HCT116 (cell line): ENCODE measurements at regions not wholly inside any gene's neighbourhood (a gene's known extent, or its start where the extent isn't known, plus 50 kb on each side); places are given as distances from the start of the nearest gene placed in this dataset.

ENCODE experiments used
- ATAC-seq: fragments of 200-7000 bp; cut with Tn5 transposase; 2 replicates; pipeline ENCODE4 v1.9.1; 2020; ENCODE audit warnings: mild to moderate bottlenecking, moderate library complexity
- BruUV-seq: library from RNA; stranded (reverse); fragments of 400-500 nt; replicated peaks from 2 replicates; lab custom pipeline; 2021; lab: Mats Ljungman, UMichigan
- CTCF ChIA-PET: fragments of 300-600 bp; sonication (Branson Sonifier 250); formaldehyde crosslinking; loops from one replicate; lab custom pipeline; 2021; ENCODE audit warnings: antibody characterized with exemption; lab: Charles Lee
- POLR2A ChIA-PET: fragments of 300-600, 350-600 bp; sonication (Branson Sonifier 250); formaldehyde crosslinking; loops from one replicate; lab custom pipeline; 2021; ENCODE audit warnings: antibody characterized with exemption; lab: Charles Lee
- RAD21 ChIA-PET, 2 experiments: fragments of 300-600 bp; sonication (Branson Sonifier 250); formaldehyde crosslinking; loops; one replicate each; lab custom pipeline; 2023; ENCODE audit warnings: low total read pairs in 2 of 2; ENCODE audit not compliant: uncharacterized antibody in 2 of 2, unreplicated experiment in 2 of 2, low non-redundant PET in 1 of 2; lab: Charles Lee
- DNase-seq: peaks from one replicate; pipeline ENCODE4 v3.0.0-alpha.2; 2010; ENCODE audit warnings: low read depth, low spot score
- H2AFZ ChIP-seq: fragments of 200-600 bp; shearing (Covaris generic), sonication (generic); 2 replicates; pipeline ENCODE4 v1.6.1; 2017; ENCODE audit warnings: low read depth, mixed run types, mixed read lengths, antibody characterized with exemption, low read length; ENCODE audit not compliant: poor library complexity, severe bottlenecking
- H3K27ac ChIP-seq: 2 replicates; pipeline ENCODE4 v1.5.1; 2012; ENCODE audit warnings: low read depth, low read length
- H3K27me3 ChIP-seq: fragments of 200-600 bp; sonication (generic); 2 replicates; pipeline ENCODE4 v1.6.1; 2016; ENCODE audit warnings: mixed run types, low read length, mixed read lengths; ENCODE audit not compliant: insufficient read depth
- H3K36me3 ChIP-seq, 2 experiments: fragments of 200-500 bp in 1 of 2; fragments of 200-600 bp in 1 of 2; sonication (Bioruptor generic) in 1 of 2; sonication (generic) in 1 of 2; 2 replicates each; pipeline versions ENCODE4 v1.5.1 to v1.6.1; 2014 to 2016; ENCODE audit warnings: low read length in 2 of 2, inconsistent platforms in 1 of 2, mixed read lengths in 1 of 2, mixed run types in 1 of 2; ENCODE audit not compliant: insufficient read depth in 2 of 2, control insufficient read depth in 1 of 2
- H3K4me1 ChIP-seq, 2 experiments: fragments of 200-600 bp in 1 of 2; sonication (generic) in 1 of 2; 2 replicates each; pipeline versions ENCODE4 v1.5.1 to v1.6.1; 2012 to 2017; ENCODE audit warnings: low read length in 2 of 2, inconsistent platforms in 1 of 2, mild to moderate bottlenecking in 1 of 2, mixed read lengths in 1 of 2, mixed run types in 1 of 2, moderate library complexity in 1 of 2; ENCODE audit not compliant: insufficient read depth in 2 of 2, control insufficient read depth in 1 of 2
- H3K4me2 ChIP-seq: fragments of 200-600 bp; sonication (generic); 2 replicates; pipeline ENCODE4 v1.6.1; 2017; ENCODE audit warnings: mixed run types, low read length, mixed read lengths
- H3K4me3 ChIP-seq, 2 experiments: fragments of 200-600 bp in 1 of 2; sonication (generic) in 1 of 2; replicated peaks in 1 of 2; 2 replicates each; pipeline ENCODE4 v1.5.1; 2011 to 2016; ENCODE audit warnings: low read length in 2 of 2, control low read depth in 1 of 2, low read depth in 1 of 2, mild to moderate bottlenecking in 1 of 2, mixed read lengths in 1 of 2, mixed run types in 1 of 2
- H3K79me2 ChIP-seq: fragments of 200-600 bp; sonication (generic); 2 replicates; pipeline ENCODE4 v1.6.1; 2017; ENCODE audit warnings: mild to moderate bottlenecking, mixed run types, low read length, moderate library complexity, mixed read lengths; ENCODE audit not compliant: insufficient read depth
- H3K9ac ChIP-seq: fragments of 200-600 bp; sonication (generic); 2 replicates; pipeline ENCODE4 v1.6.1; 2016; ENCODE audit warnings: low read length, mixed read lengths
- H3K9me2 ChIP-seq: fragments of 200-600 bp; sonication (generic), shearing (Covaris generic); 2 replicates; pipeline ENCODE4 v1.6.1; 2017; ENCODE audit warnings: mixed run types, mild to moderate bottlenecking, moderate library complexity; ENCODE audit not compliant: insufficient read depth
- H3K9me3 ChIP-seq, 2 experiments: fragments of 200-500 bp in 1 of 2; fragments of 200-600 bp in 1 of 2; sonication (Bioruptor generic) in 1 of 2; sonication (generic) in 1 of 2; 2 replicates each; pipeline ENCODE4 v1.6.1; 2014 to 2017; ENCODE audit warnings: low read length in 2 of 2, mixed read lengths in 2 of 2, inconsistent platforms in 1 of 2, low read depth in 1 of 2, mild to moderate bottlenecking in 1 of 2, mixed run types in 1 of 2, moderate library complexity in 1 of 2; ENCODE audit not compliant: control insufficient read depth in 1 of 2, insufficient read depth in 1 of 2
- H4K20me1 ChIP-seq: fragments of 200-600 bp; sonication (generic), shearing (Covaris generic); 2 replicates; pipeline ENCODE4 v1.6.1; 2017; ENCODE audit warnings: mixed run types, mild to moderate bottlenecking, moderate library complexity; ENCODE audit not compliant: insufficient read depth
- CBX3 ChIP-seq: IDR thresholded peaks from 2 replicates; pipeline ENCODE4 v1.6.1; 2012; ENCODE audit warnings: low read depth
- CEBPB ChIP-seq: IDR thresholded peaks from 2 replicates; pipeline ENCODE4 v1.6.1; 2012; ENCODE audit warnings: low read depth
- CTCF ChIP-seq, 3 experiments: fragments of 200-600 bp in 1 of 3; sonication (generic) in 1 of 3; IDR thresholded peaks in 2 of 3; conservative IDR thresholded peaks in 1 of 3; 2 replicates each; pipeline ENCODE4 v1.5.1; 2012 to 2017; ENCODE audit warnings: low read depth in 2 of 3, low read length in 2 of 3, antibody characterized with exemption in 1 of 3, borderline replicate concordance in 1 of 3, control low read depth in 1 of 3, mild to moderate bottlenecking in 1 of 3, mixed read lengths in 1 of 3, mixed run types in 1 of 3, moderate library complexity in 1 of 3; ENCODE audit not compliant: insufficient read depth in 1 of 3
- EGR1 ChIP-seq: IDR thresholded peaks from 2 replicates; pipeline ENCODE4 v1.6.1; 2012; ENCODE audit warnings: low read depth
- ELF1 ChIP-seq: IDR thresholded peaks from 2 replicates; pipeline ENCODE4 v1.6.1; 2012; ENCODE audit warnings: low read depth, borderline replicate concordance
- EZH2 ChIP-seq: fragments of 200-600 bp; sonication (generic); IDR thresholded peaks from 2 replicates; pipeline ENCODE4 v1.6.1; 2017; ENCODE audit warnings: antibody characterized with exemption, mixed run types
- EZH2phosphoT487 ChIP-seq: fragments of 200-600 bp; IDR thresholded peaks from 2 replicates; pipeline ENCODE4 v1.6.1; 2018; ENCODE audit warnings: antibody characterized with exemption, borderline replicate concordance
- JUND ChIP-seq: IDR thresholded peaks from 2 replicates; pipeline ENCODE4 v1.6.1; 2012
- MAX ChIP-seq: IDR thresholded peaks from 2 replicates; pipeline ENCODE4 v1.6.1; 2012
- POLR2AphosphoS5 ChIP-seq: IDR thresholded peaks from 2 replicates; pipeline ENCODE4 v1.6.1; 2011; ENCODE audit warnings: mild to moderate bottlenecking, low read depth, low read length, moderate library complexity
- RAD21 ChIP-seq: IDR thresholded peaks from 2 replicates; pipeline ENCODE4 v1.6.1; 2012; ENCODE audit warnings: low read depth, mild to moderate bottlenecking
- SP1 ChIP-seq: IDR thresholded peaks from 2 replicates; pipeline ENCODE4 v1.6.1; 2012; ENCODE audit warnings: low read depth
- SRF ChIP-seq: IDR thresholded peaks from 2 replicates; pipeline ENCODE4 v1.6.1; 2012; ENCODE audit warnings: low read depth
- TCF7L2 ChIP-seq: IDR thresholded peaks from 2 replicates; pipeline ENCODE4 v1.7.0; 2011; ENCODE audit warnings: borderline replicate concordance, inconsistent platforms; ENCODE audit not compliant: insufficient read depth, insufficient read length; ENCODE audit errors: extremely low read depth
- YY1 ChIP-seq: IDR thresholded peaks from 2 replicates; pipeline ENCODE4 v1.6.1; 2011; ENCODE audit warnings: low read length, low read depth, moderate library complexity, mild to moderate bottlenecking; ENCODE audit not compliant: insufficient replicate concordance; ENCODE audit errors: extremely low read depth
- ZFX ChIP-seq: fragments of 450-650 bp; IDR thresholded peaks from 2 replicates; pipeline ENCODE4 v1.6.1; 2017
- ZNF274 ChIP-seq: fragments of 200-500 bp; sonication (Bioruptor generic); IDR thresholded peaks from 2 replicates; pipeline ENCODE4 v1.6.1; 2014; ENCODE audit warnings: mild to moderate bottlenecking, low read depth, low read length, inconsistent platforms
- intact Hi-C: fragments of 100-400 bp; cut with micrococcal nuclease; formaldehyde crosslinking; loops from 2 replicates; pipeline ENCODE4 v1.10.0; 2022
- TF ChIP-seq, protein P1 (sequence below): IDR thresholded peaks from 2 replicates; pipeline ENCODE4 v1.6.1; 2012; ENCODE audit warnings: low read depth
- TF ChIP-seq, protein P2 (sequence below): IDR thresholded peaks from 2 replicates; pipeline ENCODE4 v1.6.1; 2011; ENCODE audit warnings: mild to moderate bottlenecking, low read length, moderate library complexity; ENCODE audit not compliant: insufficient replicate concordance; ENCODE audit errors: extremely low read depth
- TF ChIP-seq, protein P3 (sequence below): IDR thresholded peaks from 2 replicates; pipeline ENCODE4 v1.6.1; 2012

- intact Hi-C loops: no loop called here
- ChIA-PET CTCF (no interaction called here), RAD21 (no interaction called here), POLR2A (no interaction called here)
- no TSS peak for BruUV-seq
- Histone ChIP-seq H4K20me1 (no peaks in the 10 kb centered on the region), H3K4me1 (no peaks in the 10 kb centered on the region), H3K27ac (no peak overlapping the region), H3K9ac (no peak overlapping the region), H3K4me2 (no peak overlapping the region), H3K9me2 (no peaks in the 10 kb centered on the region), H3K4me3 (no peak overlapping the region), H3K36me3 (no peaks in the 10 kb centered on the region), H3K9me3 (no peaks in the 10 kb centered on the region), H3K79me2 (no peaks in the 10 kb centered on the region), H3K27me3 (peaks cover 30% of the 10 kb centered on the region), H2AFZ (no peak overlapping the region)
- no peak for DNase-seq
- no peak for ATAC-seq
- no peak for TF ChIP-seq TCF7L2
- no peak for TF ChIP-seq RAD21
- no peak for TF ChIP-seq ZNF274
- TF ChIP-seq EGR1: no peak
- TF ChIP-seq YY1: no peak
- TF ChIP-seq, protein P1, sequence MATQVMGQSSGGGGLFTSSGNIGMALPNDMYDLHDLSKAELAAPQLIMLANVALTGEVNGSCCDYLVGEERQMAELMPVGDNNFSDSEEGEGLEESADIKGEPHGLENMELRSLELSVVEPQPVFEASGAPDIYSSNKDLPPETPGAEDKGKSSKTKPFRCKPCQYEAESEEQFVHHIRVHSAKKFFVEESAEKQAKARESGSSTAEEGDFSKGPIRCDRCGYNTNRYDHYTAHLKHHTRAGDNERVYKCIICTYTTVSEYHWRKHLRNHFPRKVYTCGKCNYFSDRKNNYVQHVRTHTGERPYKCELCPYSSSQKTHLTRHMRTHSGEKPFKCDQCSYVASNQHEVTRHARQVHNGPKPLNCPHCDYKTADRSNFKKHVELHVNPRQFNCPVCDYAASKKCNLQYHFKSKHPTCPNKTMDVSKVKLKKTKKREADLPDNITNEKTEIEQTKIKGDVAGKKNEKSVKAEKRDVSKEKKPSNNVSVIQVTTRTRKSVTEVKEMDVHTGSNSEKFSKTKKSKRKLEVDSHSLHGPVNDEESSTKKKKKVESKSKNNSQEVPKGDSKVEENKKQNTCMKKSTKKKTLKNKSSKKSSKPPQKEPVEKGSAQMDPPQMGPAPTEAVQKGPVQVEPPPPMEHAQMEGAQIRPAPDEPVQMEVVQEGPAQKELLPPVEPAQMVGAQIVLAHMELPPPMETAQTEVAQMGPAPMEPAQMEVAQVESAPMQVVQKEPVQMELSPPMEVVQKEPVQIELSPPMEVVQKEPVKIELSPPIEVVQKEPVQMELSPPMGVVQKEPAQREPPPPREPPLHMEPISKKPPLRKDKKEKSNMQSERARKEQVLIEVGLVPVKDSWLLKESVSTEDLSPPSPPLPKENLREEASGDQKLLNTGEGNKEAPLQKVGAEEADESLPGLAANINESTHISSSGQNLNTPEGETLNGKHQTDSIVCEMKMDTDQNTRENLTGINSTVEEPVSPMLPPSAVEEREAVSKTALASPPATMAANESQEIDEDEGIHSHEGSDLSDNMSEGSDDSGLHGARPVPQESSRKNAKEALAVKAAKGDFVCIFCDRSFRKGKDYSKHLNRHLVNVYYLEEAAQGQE: no peak
- TF ChIP-seq JUND: no peak
- TF ChIP-seq CTCF (IDR thresholded peaks at IDR 0.05 in 2 of 3, conservative IDR thresholded peaks at IDR 0.05 in 1 of 3; ENCODE audit: borderline replicate concordance in 1 of 3, insufficient read depth in 1 of 3, low read depth in 2 of 3, low read length in 2 of 3): no peak
- no peak for TF ChIP-seq EZH2phosphoT487
- TF ChIP-seq CBX3: no peak
- no peak for TF ChIP-seq ZFX
- TF ChIP-seq, protein P2, sequence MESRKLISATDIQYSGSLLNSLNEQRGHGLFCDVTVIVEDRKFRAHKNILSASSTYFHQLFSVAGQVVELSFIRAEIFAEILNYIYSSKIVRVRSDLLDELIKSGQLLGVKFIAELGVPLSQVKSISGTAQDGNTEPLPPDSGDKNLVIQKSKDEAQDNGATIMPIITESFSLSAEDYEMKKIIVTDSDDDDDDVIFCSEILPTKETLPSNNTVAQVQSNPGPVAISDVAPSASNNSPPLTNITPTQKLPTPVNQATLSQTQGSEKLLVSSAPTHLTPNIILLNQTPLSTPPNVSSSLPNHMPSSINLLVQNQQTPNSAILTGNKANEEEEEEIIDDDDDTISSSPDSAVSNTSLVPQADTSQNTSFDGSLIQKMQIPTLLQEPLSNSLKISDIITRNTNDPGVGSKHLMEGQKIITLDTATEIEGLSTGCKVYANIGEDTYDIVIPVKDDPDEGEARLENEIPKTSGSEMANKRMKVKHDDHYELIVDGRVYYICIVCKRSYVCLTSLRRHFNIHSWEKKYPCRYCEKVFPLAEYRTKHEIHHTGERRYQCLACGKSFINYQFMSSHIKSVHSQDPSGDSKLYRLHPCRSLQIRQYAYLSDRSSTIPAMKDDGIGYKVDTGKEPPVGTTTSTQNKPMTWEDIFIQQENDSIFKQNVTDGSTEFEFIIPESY: no peak
- no peak for TF ChIP-seq ELF1
- no peak for TF ChIP-seq SRF
- no peak for TF ChIP-seq POLR2AphosphoS5
- TF ChIP-seq, protein P3, sequence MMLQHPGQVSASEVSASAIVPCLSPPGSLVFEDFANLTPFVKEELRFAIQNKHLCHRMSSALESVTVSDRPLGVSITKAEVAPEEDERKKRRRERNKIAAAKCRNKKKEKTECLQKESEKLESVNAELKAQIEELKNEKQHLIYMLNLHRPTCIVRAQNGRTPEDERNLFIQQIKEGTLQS: no peak
- no peak for TF ChIP-seq EZH2
- no peak for TF ChIP-seq MAX
- no peak for TF ChIP-seq CEBPB
- TF ChIP-seq SP1: no peak
These were observed 177.7 kb upstream of the LHX5 start for GRCh38 chr12:113649256-113649830.
